ENCODE measurements at regions not wholly inside any gene's neighbourhood (a gene's known extent, or its start where the extent isn't known, plus 50 kb on each side); places are given as distances from the start of the nearest gene placed in this dataset.
"Not testable (repeated sequence)": the region's sequence is repeated elsewhere in the genome, so short reads cannot be mapped to it uniquely, and the experiment has no call there.

DNA sequence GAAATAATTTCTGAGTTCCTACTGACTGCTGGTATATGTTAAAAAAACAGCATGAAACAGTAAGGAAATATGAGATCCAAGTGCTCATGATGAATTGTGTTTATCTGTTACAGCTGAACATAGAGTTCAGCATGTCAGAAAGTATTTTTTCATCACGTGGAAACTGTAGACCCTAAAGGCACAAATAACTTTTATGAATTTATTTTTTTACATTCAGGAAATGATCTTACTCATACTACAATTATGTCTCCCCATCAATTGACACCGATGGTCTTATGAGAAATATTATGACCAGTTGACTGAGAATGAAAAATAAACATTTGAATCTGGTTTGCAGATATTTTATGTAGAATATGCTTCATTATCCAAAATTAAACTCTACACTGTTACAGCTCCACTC, 283.1 kb upstream of the SPANXN4 start:
- no peak for DNase-seq

DNA sequence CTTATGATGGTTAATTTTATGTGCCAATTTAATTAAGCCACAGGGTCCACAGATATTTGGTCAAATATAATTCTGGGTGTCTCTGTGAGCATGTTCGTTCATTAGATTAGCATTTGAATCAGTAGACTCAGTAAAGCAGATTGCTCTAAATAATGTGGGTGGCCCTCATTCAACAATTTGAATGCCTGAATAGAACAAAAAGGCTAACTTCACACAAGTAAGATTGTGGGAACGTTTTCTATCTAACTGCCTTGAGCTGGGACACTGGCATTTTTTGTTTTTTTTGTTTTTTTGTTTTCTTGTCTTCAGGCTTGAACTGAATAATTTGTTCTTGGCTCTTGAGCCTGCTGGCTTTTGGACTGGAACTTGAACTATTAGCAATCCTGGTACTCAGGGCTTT, 292.4 kb upstream of the SPANXN4 start:
- DNase-seq, result no peak

DNA sequence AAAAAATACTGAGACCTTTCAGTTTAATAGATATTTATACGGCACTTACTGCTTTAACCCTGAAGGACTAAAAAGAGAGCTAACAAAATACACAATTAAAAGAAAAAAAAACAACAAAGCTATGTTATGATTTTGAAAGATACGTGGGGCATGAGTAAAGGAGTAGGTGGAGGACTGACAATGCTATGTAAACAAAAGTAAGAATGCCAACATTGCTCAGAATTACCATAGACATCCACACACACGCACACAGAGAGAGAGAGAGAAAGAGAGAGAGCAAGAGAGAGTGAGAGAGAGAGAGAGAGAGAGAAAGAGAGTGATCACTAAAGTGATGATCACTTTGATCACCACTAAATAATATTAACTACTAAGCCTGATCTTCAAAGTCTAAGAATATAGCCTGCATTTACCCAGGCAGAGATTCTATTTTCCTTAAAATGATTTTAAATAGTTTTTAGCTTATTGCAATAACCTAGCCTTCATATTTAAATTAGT, 313.9 kb upstream of the SPANXN4 start:
- no peak for DNase-seq

DNA sequence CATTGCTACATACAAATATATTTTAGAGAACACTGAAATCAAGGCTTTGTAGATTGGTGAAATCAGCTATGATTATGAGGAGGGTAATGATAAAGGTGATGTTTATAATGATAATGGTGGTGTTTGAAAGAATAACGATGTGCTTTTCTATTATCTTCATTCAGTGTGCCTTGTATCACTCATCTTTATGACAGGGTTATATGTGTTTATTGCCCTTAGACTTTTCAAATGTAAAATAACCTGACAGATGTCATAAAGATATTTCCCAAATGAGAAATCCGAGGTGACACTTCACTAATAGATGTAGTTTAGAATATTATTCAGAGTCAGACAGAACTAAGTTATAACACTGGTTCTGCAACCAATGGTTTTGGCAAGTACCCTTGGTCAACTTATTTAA, 323.0 kb upstream of the SPANXN4 start:
- DNase-seq, result no peak

DNA sequence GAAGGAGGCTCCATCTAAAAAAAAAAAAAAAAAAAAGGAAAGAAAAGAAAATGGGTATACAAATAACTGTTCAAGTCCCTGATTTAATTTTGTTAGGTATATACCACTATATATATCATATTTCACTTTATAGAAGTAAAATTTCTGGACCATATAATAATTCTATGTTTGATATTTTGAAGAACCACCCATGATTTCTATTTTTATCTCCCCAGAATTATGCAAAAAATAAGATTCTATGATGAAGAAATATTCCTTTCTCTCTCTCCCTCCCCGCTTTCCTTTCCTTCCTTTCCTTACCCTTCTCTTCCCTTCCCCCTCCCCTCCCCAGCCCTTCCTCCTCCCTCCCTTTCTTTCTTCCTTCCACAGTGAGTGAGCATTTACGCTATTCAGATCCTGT, 337.5 kb upstream of the SPANXN4 start:
- DNase-seq, result no peak

DNA sequence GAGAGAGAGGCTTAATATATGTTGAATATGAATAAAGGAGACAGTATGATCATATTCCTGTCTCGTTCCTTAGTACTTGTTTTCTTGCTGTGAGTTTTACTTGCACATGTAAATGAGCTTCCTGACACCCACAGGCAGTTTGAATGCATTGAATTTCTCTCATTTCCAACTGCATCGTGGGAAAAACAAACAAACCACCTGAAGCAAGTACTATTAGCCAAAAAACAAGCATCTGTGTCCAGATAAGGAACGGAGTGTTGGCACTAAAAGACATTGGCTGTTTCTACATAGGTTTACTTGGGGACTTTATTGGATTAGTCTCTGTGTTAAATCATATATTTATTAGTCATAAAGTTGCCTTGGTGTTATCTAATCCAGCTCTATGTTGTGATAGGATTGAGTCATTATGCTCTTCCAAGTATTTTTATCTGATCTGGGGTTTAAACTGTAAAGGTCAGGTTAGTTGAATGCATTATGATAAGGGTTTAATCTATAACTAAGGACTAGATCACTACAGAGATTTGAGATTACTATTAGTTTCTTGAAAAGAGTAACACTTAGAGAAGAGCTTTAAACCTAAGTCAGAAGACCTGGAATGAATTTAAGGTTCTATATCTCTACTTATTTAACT, 339.0 kb upstream of the SPANXN4 start:
- no peak for DNase-seq

DNA sequence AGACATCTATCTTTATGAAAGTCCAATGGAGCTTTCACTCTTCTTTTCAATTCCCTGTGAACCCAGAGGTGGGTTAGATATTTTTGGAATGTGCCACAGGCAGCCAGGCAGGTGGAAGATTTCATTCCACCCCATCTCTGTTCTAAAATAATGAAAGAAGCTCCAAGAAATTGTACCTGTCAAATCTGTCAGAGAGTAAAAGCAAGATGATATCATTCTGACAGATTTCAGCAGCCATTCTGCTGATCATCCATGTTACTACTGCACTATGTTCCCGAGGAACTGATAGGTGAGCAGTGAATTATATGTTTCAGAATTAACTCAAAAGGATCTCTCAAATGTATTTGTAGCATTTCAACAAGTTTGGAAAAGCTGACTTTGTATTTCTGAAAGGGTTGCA, 339.5 kb upstream of the SPANXN4 start:
- no peak for DNase-seq

DNA sequence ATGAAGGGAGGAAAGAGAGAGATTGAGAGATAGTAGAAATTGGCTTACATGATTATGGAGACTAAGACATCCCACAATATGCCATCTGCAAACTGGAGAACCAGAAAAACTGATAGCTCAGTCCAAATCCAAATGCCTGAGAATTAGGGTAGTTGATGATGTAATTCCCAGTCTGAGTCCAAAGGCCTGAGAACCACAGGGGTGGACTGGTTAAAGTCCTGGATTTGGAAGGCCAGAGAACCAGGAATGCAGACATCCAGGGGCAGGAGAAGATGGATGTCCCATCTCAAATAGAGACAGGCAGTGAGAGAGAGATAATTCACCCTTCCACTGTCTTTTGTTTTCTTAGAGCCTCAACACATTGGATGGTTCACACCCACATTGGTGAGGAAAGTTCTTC, 345.7 kb upstream of the SPANXN4 start:
- no peak for DNase-seq

DNA sequence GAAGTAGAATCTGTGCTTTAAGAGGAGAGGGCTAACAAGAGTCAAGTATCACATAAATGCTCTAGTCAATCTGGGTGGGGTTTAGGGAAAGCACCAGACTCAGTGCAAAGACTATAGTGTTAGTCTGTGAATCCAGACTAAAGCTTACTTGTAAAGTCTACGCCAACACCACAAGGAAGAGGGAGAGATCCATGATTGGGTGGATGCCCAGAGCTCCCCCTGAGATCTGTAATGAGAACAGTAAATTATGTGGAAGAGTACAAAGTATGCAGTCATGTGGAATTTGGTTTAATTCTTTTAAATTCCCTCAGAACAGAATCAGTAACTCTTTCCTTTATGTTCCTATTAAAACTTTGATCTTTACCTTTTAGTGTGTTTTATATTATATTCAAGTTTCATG, 354.7 kb upstream of the SPANXN4 start:
- no peak for DNase-seq

DNA sequence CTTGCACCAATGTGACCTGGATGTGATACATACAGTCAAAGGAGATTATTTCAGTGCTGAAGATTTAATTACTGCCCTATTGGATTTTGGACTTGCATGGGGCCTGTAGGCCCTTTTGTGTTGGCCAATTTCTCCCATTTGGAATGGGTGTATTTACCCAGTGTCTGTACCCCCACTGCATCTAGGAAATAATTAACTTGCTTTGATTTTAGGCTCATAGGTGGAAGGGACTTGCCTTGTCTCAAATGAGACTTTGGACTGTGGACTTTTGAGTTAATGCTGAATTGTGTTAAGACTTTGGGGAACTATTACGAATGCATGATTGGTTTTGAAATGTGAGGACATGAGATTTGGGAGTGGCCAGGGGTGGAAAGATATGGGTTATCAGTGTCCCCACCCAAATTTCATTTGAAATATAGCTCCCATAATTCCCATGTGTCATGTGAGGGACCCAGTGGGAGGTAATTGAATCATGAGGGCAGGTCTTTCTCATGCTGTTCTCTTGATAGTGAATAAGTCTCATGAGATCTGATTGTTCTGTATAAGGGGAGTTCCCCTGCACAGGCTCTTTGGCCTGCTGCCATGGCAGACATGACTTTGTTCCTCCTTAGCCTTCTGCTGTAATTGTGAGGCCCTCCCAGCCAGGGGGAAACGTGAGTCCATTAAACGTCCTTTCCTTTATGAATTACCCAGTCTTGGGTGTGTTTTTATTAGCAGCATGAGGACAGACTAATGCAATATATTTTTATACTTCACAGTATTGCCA, 362.2 kb upstream of the SPANXN4 start:
- no peak for DNase-seq

DNA sequence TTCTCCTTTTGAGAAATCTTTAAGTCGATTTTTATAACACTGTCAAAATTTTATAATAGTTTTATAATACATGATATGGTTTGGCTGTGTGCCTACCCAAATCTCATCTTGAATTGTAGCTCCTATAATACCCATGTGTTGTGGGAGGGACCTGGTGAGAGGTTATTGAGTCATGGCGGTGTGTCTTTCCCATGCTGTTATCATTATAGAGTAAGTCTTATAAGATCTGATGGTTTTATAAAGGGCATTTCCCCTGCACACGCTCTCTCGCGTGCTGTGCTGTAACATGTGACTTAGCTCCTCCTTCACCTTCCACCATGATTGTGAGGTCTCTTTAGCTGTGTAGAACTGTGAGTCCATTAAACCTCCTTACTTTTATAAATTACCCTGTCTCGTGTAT, 364.0 kb upstream of the SPANXN4 start:
- no peak for DNase-seq

DNA sequence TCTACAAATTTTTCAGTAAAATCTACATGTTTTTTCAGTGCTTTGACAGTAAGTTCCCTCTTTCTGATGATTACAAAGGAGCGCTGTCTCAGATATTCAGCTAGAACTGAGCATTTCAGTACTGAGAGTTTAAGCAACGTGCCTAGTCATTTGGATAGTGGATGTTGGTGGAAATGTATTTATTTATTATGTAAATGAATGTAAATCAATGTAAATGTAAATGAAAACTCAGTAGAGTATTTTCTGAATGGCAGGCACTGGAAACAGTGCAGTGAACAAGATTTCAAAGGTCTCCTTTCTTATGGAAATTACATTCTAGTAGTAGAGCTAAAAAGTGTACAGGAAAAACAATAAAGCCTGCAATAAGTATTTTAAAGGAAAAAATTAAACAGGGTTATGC, 370.2 kb upstream of the SPANXN4 start:
- DNase-seq, result no peak

DNA sequence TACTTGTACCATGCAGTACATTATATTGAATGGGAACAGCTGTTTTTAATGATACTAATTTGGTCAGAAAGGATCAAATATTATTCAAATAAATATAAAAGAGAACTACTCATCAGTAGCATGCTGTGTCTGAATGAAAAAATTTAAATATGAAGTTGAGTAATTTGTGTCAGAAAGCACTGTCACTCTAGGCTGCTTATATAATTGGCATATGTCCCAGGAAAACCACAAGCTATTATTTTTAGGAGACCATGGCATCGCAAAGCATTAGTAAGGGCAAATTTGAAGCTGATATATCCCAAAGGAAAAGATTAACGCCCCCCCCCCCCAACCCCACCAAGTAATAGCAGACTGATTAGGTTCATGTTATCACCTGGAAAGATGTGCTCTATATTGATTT, 388.5 kb upstream of the SPANXN4 start:
- DNase-seq, result no peak

DNA sequence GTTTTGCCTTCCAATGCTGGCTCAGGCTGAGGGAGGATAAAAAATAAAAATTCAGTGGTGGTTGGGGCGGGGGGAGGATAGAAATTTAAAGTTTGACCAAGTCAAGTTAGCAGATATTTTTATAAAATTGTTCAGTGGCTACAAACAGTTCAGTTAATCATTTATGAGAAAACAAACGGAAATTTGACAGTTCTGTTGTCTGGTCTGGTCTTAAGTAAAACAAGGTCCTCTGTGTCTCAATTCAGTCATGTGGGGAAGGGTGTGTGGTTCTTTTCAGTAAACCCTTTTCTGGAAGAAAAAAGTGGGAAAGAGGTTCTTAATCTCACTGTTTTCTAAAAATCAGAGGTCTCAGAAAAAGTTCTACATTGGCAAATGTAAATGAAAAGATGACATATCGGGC, 409.1 kb upstream of the SPANXN4 start:
- no peak for DNase-seq

DNA sequence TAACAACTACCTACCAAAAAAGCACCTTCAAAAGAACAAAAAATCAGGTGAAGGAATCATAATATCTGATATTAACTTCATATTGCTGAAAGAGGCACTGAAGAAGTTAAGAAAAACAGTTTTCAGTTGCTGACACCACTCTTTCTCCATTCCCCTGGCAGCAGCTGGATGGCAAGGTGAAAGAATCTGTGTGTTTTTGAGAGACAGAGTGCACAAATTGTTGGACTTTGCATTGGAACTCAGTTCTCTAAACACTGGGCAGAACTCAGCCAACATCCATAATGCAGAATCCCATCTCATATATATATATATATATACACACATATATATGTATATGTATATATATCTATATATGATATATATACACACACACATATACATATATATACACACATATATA, 408.3 kb upstream of the MAGEC2 start:
- DNase-seq, result no peak

DNA sequence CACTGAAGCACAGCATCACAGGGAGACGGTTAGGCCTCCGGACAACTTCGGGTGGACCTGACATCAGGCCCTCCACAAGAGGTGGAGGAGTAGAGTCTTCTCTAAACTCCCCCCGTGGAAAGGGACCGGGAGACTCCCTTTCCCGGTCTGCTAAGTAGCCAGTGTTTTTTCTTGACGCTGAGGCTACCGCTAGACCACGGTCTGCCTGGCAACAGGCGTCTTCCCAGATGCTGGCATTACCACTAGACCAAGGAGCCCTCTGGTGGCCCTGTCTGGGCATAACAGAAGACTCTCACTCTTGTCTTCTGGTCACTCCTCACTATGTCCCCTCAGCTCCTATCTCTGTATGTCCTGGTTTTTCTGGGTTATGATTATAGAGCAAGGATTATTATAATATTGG, 401.5 kb upstream of the MAGEC2 start:
- not testable (repeated sequence) for DNase-seq

DNA sequence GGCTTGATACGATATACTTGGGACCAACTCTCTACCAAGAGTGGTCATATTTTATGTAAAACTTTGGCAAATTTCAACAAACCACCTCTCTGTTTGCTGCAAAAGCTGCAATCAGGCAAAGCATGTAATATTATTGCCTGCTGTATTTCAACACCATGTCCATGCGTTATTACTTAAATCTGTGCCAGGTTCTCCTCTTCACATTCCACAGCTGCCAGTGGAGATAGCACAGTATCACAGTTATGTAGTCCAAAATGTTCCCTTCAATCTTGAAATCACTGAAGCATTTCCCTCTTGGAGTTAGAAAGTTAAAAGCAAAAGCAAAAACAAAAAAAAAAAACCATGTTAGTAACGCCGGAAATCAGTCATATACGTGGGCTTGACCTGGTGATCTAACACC, 396.7 kb upstream of the MAGEC2 start:
- DNase-seq, result no peak

DNA sequence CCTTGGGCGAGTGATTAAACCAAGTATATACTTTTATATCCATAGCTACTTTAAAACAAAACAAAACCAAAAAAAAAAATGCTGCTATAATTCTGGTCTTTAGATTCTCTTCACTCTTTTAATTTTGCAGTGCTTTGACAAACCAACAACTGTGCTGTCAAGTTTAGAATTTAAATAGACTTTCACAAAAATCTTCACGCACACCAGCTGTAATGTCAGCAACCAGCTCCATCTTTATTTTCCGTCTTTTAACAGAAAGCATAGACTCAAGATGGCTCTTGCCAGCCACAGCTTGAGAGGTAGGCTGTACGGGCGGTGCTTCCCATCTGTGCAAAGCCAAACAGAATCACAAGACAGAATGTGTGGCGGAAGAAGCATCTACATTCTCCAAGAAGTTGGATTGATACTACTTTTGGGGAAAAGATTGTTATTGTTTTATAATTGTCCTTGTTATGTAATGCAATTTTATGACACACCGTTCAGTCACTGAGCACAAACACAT, 388.3 kb upstream of the MAGEC2 start:
- DNase-seq, result no peak

DNA sequence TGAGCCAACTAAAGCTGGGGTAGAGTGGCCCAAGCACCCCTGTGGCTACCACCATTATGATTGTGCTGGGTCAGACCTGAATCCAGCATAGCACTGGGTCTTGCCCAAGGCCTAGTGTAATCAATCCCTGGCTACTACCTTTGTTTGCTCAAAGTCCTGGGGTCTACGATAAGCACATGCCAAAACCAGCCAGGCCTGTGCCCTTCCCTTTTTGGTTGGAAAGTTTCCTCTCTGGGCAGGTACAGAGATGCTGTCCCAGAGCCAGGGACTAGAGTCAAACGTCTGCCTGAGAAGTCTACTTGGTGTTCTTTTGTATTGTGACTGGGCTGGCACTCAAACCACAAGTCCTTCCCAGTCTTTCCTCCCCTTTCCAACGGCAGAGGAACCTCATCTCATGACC, 371.5 kb upstream of the MAGEC2 start:
- DNase-seq, result no peak

DNA sequence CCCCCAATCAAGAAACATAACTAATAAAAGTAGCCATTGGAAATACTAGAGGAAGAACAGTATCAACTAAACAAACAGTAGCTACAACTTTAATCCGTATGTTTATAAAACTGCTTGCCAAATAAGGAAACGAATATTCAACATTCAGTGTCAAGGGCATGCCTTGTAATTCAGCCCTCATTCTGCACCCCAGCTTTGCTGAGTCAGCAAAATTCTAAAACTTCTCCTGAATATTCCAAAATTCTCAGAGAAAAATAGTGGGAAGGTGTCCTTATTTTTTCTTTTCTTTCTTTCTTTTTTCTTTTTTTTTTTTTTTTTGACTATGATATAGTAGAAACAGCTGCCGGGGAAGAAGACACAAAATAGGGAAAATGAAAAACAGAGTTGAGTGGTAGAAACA, 344.8 kb upstream of the MAGEC2 start:
- no peak for DNase-seq

DNA sequence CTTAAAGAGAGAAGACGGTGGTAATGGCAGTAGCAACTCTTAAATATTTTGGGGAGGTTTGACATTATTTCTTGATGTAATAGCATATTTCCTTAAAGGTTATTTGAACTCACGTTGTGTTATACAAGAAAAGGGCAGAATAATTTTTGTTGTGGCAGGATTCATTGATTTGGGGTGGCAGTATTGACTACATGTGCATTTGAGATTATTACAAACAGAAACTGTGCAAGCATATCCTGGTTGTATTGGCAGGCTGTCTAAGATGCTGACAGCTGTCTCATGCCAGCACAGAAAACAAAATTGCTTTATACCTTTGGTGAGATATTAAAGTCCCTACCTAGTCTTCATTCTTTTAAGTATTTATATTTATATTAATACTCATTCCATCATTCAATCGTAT, 300.7 kb upstream of the MAGEC2 start:
- DNase-seq, result no peak

DNA sequence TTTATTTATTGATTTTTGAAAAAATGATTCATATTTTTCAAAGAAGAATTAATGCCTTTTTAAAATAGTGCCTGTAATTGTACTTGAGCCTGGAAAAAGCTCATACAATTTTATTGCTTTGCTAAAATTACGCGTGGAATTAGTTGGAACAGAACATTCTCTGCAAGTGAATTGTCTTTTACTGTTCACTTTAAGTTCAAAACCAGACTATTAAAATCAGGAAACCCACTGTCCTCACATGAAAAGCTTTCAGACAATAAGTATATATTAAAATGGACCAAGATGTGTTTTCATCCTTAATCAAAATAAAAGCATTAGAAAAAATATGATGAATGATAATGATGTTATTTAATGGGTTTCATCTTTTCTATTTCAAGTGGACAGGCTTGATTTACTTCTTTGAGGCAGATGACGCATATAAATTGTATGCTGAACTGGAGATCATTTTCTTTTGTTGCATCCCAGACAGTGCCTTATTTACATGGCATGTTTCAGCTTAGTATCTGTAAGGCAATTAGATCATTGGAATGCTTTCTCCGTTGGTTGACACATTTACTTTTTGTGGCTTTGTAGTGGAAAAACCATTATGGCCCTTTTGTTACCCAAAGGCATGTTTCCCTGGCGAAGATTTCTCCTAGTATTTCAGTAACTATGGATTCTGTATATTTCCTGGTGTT, 299.0 kb upstream of the MAGEC2 start:
- DNase-seq, result no peak

DNA sequence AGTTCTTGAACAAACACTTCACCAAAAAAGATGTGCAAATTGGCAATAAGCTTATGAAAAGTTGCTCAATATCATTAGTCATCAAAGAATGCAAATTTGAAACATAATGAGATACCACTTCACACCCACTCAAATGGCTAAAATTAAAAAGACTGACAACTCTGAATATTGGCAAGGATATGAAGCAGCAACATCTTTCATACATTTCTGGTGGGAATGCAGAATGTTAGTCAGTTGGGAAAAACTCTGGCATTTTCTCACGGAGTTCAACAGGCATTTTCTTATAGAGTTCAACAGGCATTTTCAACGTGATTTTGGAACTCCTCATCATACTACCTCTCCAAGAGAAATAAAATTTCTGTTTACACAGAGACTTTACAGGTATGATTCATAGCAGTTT, 297.4 kb upstream of the MAGEC2 start:
- no peak for DNase-seq

DNA sequence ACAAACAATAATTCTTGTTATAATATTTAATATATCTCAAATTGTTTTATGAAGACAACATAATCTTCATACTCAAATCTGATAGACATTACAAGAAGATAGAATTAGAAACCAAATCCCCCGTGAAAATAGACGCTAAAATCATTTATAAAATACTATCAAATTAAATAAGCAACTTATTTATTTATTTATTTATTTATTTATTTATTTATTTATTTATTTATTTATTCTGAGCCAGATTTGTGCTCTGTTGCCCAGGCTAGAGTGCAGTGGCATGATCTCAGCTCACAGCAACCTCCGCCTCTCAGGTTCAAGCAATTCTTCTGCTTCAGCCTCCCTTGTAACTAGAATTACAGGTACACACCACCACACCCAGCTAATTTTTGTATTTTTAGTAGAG, 294.9 kb upstream of the MAGEC2 start:
- no peak for DNase-seq
